Breast epithelium (tissue), 3 donors: ENCODE measurements at regions not wholly inside any gene's neighbourhood (a gene's known extent, or its start where the extent isn't known, plus 50 kb on each side); places are given as distances from the start of the nearest gene placed in this dataset.

Experiments used
- CTCF ChIP-seq, 3 donors: fragments of 450-650 bp; IDR thresholded peaks; one replicate each; pipeline ENCODE4 v1.5.1; 2016 to 2017; ENCODE audit warnings: antibody characterized with exemption in 3 of 3, mild to moderate bottlenecking in 3 of 3, moderate library complexity in 3 of 3
- POLR2A ChIP-seq: fragments of 450-650 bp; IDR thresholded peaks from one replicate; pipeline ENCODE4 v1.6.1; 2016; ENCODE audit warnings: antibody characterized with exemption, mild to moderate bottlenecking, moderate library complexity
- POLR2AphosphoS5 ChIP-seq, 3 donors: sonication (generic); formaldehyde crosslinking; IDR thresholded peaks; one replicate each; pipeline ENCODE4 v1.6.1; 2017; ENCODE audit warnings: antibody characterized with exemption in 3 of 3

- TF ChIP-seq POLR2A (no peak), CTCF (IDR thresholded peaks at IDR 0.05) (no peak), POLR2AphosphoS5 (IDR thresholded peaks at IDR 0.05) (no peak)
These were observed 118.5 kb downstream of the DLL1 start for GRCh38 chr6:170172392-170172791.
